ENCODE measurements at regions not wholly inside any gene's neighbourhood (a gene's known extent, or its start where the extent isn't known, plus 50 kb on each side); places are given as distances from the start of the nearest gene placed in this dataset.

- Histone ChIP-seq H3K14ac (ENCODE audit: insufficient read depth, low read length) (no peak overlapping the region), H3K18ac (ENCODE audit: insufficient read length, low read depth, low read length) (no peak overlapping the region), H3K4me1 (ENCODE audit: insufficient read depth, low read length) (no peaks in the 10 kb centered on the region), H3K27me3 (ENCODE audit: insufficient read depth, low read length) (no peaks in the 10 kb centered on the region), H3K56ac (ENCODE audit: insufficient read length, low read depth, low read length) (no peak overlapping the region), H3K27ac (ENCODE audit: insufficient read length, low read depth, low read length) (no peak overlapping the region), H4K20me1 (ENCODE audit: control insufficient read depth, insufficient read depth, insufficient read length) (no peaks in the 10 kb centered on the region), H2AFZ (ENCODE audit: low read length) (no peak overlapping the region), H3K79me2 (ENCODE audit: insufficient read depth, low read length) (no peaks in the 10 kb centered on the region), H3K4ac (ENCODE audit: low read depth, low read length) (no peak overlapping the region), H2BK20ac (ENCODE audit: low read depth, low read length, poor library complexity, severe bottlenecking) (no peak overlapping the region), H2BK120ac (ENCODE audit: low read depth, low read length, poor library complexity, severe bottlenecking) (no peak overlapping the region), H3K79me1 (ENCODE audit: insufficient read depth, low read depth, low read length, poor library complexity, severe bottlenecking) (no peaks in the 10 kb centered on the region), H3K9ac (ENCODE audit: extremely low read depth, insufficient read length, low read length) (no peak overlapping the region), H3K4me2 (ENCODE audit: insufficient read depth, insufficient read length, low read length) (no peak overlapping the region), H2AK5ac (ENCODE audit: insufficient read length, low read length) (no peak overlapping the region), H4K5ac (ENCODE audit: insufficient read length, low read depth, low read length) (no peak overlapping the region), H4K8ac (replicated peaks; ENCODE audit: insufficient read length, low read depth, low read length) (no peak overlapping the region), H2BK12ac (ENCODE audit: insufficient read length, low read depth, low read length) (no peak overlapping the region), H3K9me3 (ENCODE audit: control insufficient read depth, low read depth, low read length) (no peaks in the 10 kb centered on the region), H2BK15ac (ENCODE audit: low read depth, low read length) (no peak overlapping the region), H3T11ph (ENCODE audit: low read length) (no peak overlapping the region), H2BK5ac (ENCODE audit: insufficient read length, low read length) (no peak overlapping the region), H4K91ac (ENCODE audit: insufficient read length, low read depth, low read length) (no peak overlapping the region), H3K23ac (ENCODE audit: insufficient read length, low read depth, low read length) (no peak overlapping the region), H3K23me2 (ENCODE audit: insufficient read length, low read depth, low read length, poor library complexity, severe bottlenecking) (no peaks in the 10 kb centered on the region)
- no peaks in the 10 kb centered on the region for H3K4me1 Mint-ChIP-seq
- no peaks in the 10 kb centered on the region for H3K36me3 Mint-ChIP-seq (ENCODE audit: insufficient read depth in 1 of 3, low read depth in 3 of 3)
- DNase-seq = no peak
- no peak for TF ChIP-seq CTCF (conservative IDR thresholded peaks at IDR 0.05)
- no peaks in the 10 kb centered on the region for H3K9me3 Mint-ChIP-seq
- WGBS (ENCODE audit: extremely low coverage, insufficient read length, low lambda C conversion rate) = no CpG with 5 or more reads among the region's 4 CpGs
- no peaks in the 10 kb centered on the region for H3K27me3 Mint-ChIP-seq (ENCODE audit: low read depth)
- no peak overlapping the region for H3K4me3 Mint-ChIP-seq
- H3K27ac Mint-ChIP-seq = no peak overlapping the region
Observed at GRCh38 chr6:91449539-91449938, 862.7 kb upstream of the MAP3K7 start.

Measured in H9 (cell line).